Endothelial cell of hepatic sinusoid (primary cell): ENCODE measurements at regions not wholly inside any gene's neighbourhood (a gene's known extent, or its start where the extent isn't known, plus 50 kb on each side); places are given as distances from the start of the nearest gene placed in this dataset.
"Not testable (repeated sequence)": the region's sequence is repeated elsewhere in the genome, so short reads cannot be mapped to it uniquely, and the experiment has no call there.

Experiments used
- in situ Hi-C: cut with HindIII; loops from 2 replicates; pipeline ENCODE4 v1.10.0; 2017; ENCODE audit warnings: low sequenced_read_pairs

- in situ Hi-C loops, result no loop called here
Measured at GRCh38 chr3:27779176-27779575, 57.1 kb upstream of the EOMES start.

- in situ Hi-C loops, result loop anchor here (10.0 kb wide), 1 partner anchor 65 kb away; the partner anchor contains the start of gene EOMES
Measured at GRCh38 chr3:27789420-27789819, 67.3 kb upstream of the EOMES start.

- in situ Hi-C loops, result no loop called here
Measured at GRCh38 chr3:27791956-27792355, 69.8 kb upstream of the EOMES start.

GRCh38 chr3:27792869-27793268 is 70.7 kb upstream of the EOMES start:
- in situ Hi-C loops, result no loop called here

- in situ Hi-C loops, result no loop called here
Measured at GRCh38 chr3:27794211-27794610, 72.1 kb upstream of the EOMES start.

- in situ Hi-C loops, result no loop called here
Measured at GRCh38 chr3:27796365-27796875, 74.3 kb upstream of the EOMES start.

- in situ Hi-C loops, result no loop called here
Measured at GRCh38 chr3:27797773-27798172, 75.7 kb upstream of the EOMES start.

- in situ Hi-C loops, result no loop called here
Measured at GRCh38 chr3:27800261-27800660, 78.1 kb upstream of the EOMES start.

- in situ Hi-C loops, result no loop called here
Measured at GRCh38 chr3:27802425-27802824, 80.3 kb upstream of the EOMES start.

GRCh38 chr3:27802849-27803248 is 80.7 kb upstream of the EOMES start:
- in situ Hi-C loops, result no loop called here

- in situ Hi-C loops, result no loop called here
Measured at GRCh38 chr3:27805282-27805681, 83.2 kb upstream of the EOMES start.

- in situ Hi-C loops, result no loop called here
Measured at GRCh38 chr3:27813255-27813654, 91.1 kb upstream of the EOMES start.

GRCh38 chr3:27821609-27822008 is 99.5 kb upstream of the EOMES start:
- in situ Hi-C loops, result not testable (repeated sequence)

- in situ Hi-C loops, result no loop called here
Measured at GRCh38 chr3:27824312-27825200, 102.4 kb upstream of the EOMES start.

GRCh38 chr3:27826448-27826847 is 104.3 kb upstream of the EOMES start:
- in situ Hi-C loops, result no loop called here

- in situ Hi-C loops, result no loop called here
Measured at GRCh38 chr3:27827041-27827440, 104.9 kb upstream of the EOMES start.

- in situ Hi-C loops, result no loop called here
Measured at GRCh38 chr3:27840807-27841594, 118.9 kb upstream of the EOMES start.

GRCh38 chr3:27844052-27844675 is 122.0 kb upstream of the EOMES start:
- in situ Hi-C loops, result no loop called here

- in situ Hi-C loops, result no loop called here
Measured at GRCh38 chr3:27847697-27848096, 125.6 kb upstream of the EOMES start.

GRCh38 chr3:27848826-27849225 is 126.7 kb upstream of the EOMES start:
- in situ Hi-C loops, result no loop called here

GRCh38 chr3:27859821-27860220 is 137.7 kb upstream of the EOMES start:
- in situ Hi-C loops, result no loop called here
